Suprapubic skin (tissue), 4 donors: ENCODE measurements at regions not wholly inside any gene's neighbourhood (a gene's known extent, or its start where the extent isn't known, plus 50 kb on each side); places are given as distances from the start of the nearest gene placed in this dataset.

ENCODE experiments used
- DNase-seq, 2 donors: peaks; one replicate each; pipeline ENCODE4 v3.0.0-alpha.2; 2019; ENCODE audit warnings: low spot score in 2 of 2
- H3K27ac ChIP-seq: fragments of 200-600 bp; sonication (generic); one replicate; pipeline ENCODE4 v1.5.1; 2019
- H3K27me3 ChIP-seq: fragments of 200-600 bp; sonication (generic); one replicate; pipeline ENCODE4 v1.5.1; 2019
- H3K36me3 ChIP-seq: fragments of 200-600 bp; sonication (generic); one replicate; pipeline ENCODE4 v1.5.1; 2019
- H3K4me1 ChIP-seq: fragments of 200-600 bp; sonication (generic); one replicate; pipeline ENCODE4 v1.5.1; 2019
- H3K4me3 ChIP-seq: fragments of 200-600 bp; sonication (generic); one replicate; pipeline ENCODE4 v1.5.1; 2019; ENCODE audit warnings: mild to moderate bottlenecking
- H3K9me3 ChIP-seq: fragments of 200-600 bp; sonication (generic); one replicate; pipeline ENCODE4 v1.5.1; 2019
- CTCF ChIP-seq, 2 donors: fragments of 200-600 bp in 1 of 2; fragments of 450-650 bp in 1 of 2; sonication (generic) in 1 of 2; IDR thresholded peaks; one replicate each; pipeline ENCODE4 v1.5.1; 2016 to 2019; ENCODE audit warnings: antibody characterized with exemption in 2 of 2, mild to moderate bottlenecking in 1 of 2, moderate library complexity in 1 of 2
- EP300 ChIP-seq: sonication (generic); formaldehyde crosslinking; IDR thresholded peaks from one replicate; pipeline ENCODE4 v1.6.1; 2017; ENCODE audit warnings: antibody characterized with exemption
- POLR2A ChIP-seq, 2 donors: fragments of 450-650 bp; IDR thresholded peaks; one replicate each; pipeline ENCODE4 v1.6.1; 2017; ENCODE audit warnings: antibody characterized with exemption in 2 of 2, mild to moderate bottlenecking in 2 of 2, moderate library complexity in 2 of 2
- POLR2AphosphoS5 ChIP-seq, 3 donors: sonication (generic); formaldehyde crosslinking; IDR thresholded peaks; one replicate each; pipeline ENCODE4 v1.6.1; 2017; ENCODE audit warnings: antibody characterized with exemption in 3 of 3
- WGBS: methylation state at CpG from one replicate; pipeline ENCODE4 v1.1.5; 2018; 5-methylcytosine and 5-hydroxymethylcytosine counted together

- Histone ChIP-seq H3K27me3 (no peaks in the 10 kb centered on the region), H3K27ac (no peak overlapping the region), H3K4me1 (no peaks in the 10 kb centered on the region), H3K4me3 (no peak overlapping the region), H3K36me3 (no peaks in the 10 kb centered on the region), H3K9me3 (no peaks in the 10 kb centered on the region)
- TF ChIP-seq POLR2A (IDR thresholded peaks at IDR 0.05) (no peak), CTCF (IDR thresholded peaks at IDR 0.05) (no peak), POLR2AphosphoS5 (IDR thresholded peaks at IDR 0.05) (no peak), EP300 (no peak)
- DNase-seq, result no peak
- 41% methylated on average over 4 of the region's 4 CpGs for WGBS
These were observed 274.8 kb upstream of the RGS17 start for GRCh38 chr6:153405931-153406330.

- TF ChIP-seq POLR2A (IDR thresholded peaks at IDR 0.05) (no peak), POLR2AphosphoS5 (IDR thresholded peaks at IDR 0.05) (no peak), CTCF (IDR thresholded peaks at IDR 0.05) (no peak), EP300 (no peak)
- no peaks in the 10 kb centered on the region for H3K9me3 ChIP-seq
- DNase-seq, result no peak
- H3K4me1 ChIP-seq, result no peaks in the 10 kb centered on the region
- no peak overlapping the region for H3K4me3 ChIP-seq
- WGBS, result 55% methylated on average over 2 of the region's 2 CpGs
- no peaks in the 10 kb centered on the region for H3K27me3 ChIP-seq
- no peaks in the 10 kb centered on the region for H3K36me3 ChIP-seq
- H3K27ac ChIP-seq, result no peak overlapping the region
These were observed 270.7 kb upstream of the RGS17 start for GRCh38 chr6:153401751-153402150.

- no peak for DNase-seq
- no peak for TF ChIP-seq POLR2AphosphoS5 (IDR thresholded peaks at IDR 0.05)
- TF ChIP-seq EP300, result no peak
- no peak for TF ChIP-seq POLR2A (IDR thresholded peaks at IDR 0.05)
- TF ChIP-seq CTCF (IDR thresholded peaks at IDR 0.05), result no peak
- Histone ChIP-seq H3K27me3 (no peaks in the 10 kb centered on the region), H3K4me3 (no peak overlapping the region), H3K9me3 (no peaks in the 10 kb centered on the region), H3K36me3 (no peaks in the 10 kb centered on the region), H3K27ac (no peak overlapping the region), H3K4me1 (no peaks in the 10 kb centered on the region)
- 41% methylated on average over 4 of the region's 4 CpGs for WGBS
These were observed 261.1 kb upstream of the RGS17 start for GRCh38 chr6:153392156-153392555.

- TF ChIP-seq EP300 (no peak), POLR2AphosphoS5 (IDR thresholded peaks at IDR 0.05) (no peak), CTCF (IDR thresholded peaks at IDR 0.05) (no peak), POLR2A (IDR thresholded peaks at IDR 0.05) (no peak)
- Histone ChIP-seq H3K9me3 (peaks cover 5% of the 10 kb centered on the region), H3K4me3 (no peak overlapping the region), H3K4me1 (no peaks in the 10 kb centered on the region), H3K27me3 (no peaks in the 10 kb centered on the region), H3K36me3 (no peaks in the 10 kb centered on the region), H3K27ac (no peak overlapping the region)
- 66% methylated on average over 1 of the region's 1 CpG for WGBS
- DNase-seq, result no peak
These were observed 242.8 kb upstream of the RGS17 start for GRCh38 chr6:153373869-153374268.

- Histone ChIP-seq H3K4me3 (no peak overlapping the region), H3K27ac (no peak overlapping the region), H3K36me3 (no peaks in the 10 kb centered on the region), H3K4me1 (no peaks in the 10 kb centered on the region), H3K9me3 (peaks cover 5% of the 10 kb centered on the region), H3K27me3 (no peaks in the 10 kb centered on the region)
- TF ChIP-seq POLR2AphosphoS5 (IDR thresholded peaks at IDR 0.05) (no peak), CTCF (IDR thresholded peaks at IDR 0.05) (no peak), EP300 (no peak), POLR2A (IDR thresholded peaks at IDR 0.05) (no peak)
- WGBS, result 67% methylated on average over 5 of the region's 5 CpGs
- no peak for DNase-seq
These were observed 237.0 kb upstream of the RGS17 start for GRCh38 chr6:153368131-153368530.
